C4-2B (cell line): ENCODE measurements at regions not wholly inside any gene's neighbourhood (a gene's known extent, or its start where the extent isn't known, plus 50 kb on each side); places are given as distances from the start of the nearest gene placed in this dataset.

ENCODE experiments used
- CTCF ChIP-seq: fragments of 450-650 bp; conservative IDR thresholded peaks from 2 replicates; pipeline ENCODE4 v1.5.1; 2017; ENCODE audit warnings: mild to moderate bottlenecking
- ZFX ChIP-seq: fragments of 450-650 bp; IDR thresholded peaks from 2 replicates; pipeline ENCODE4 v1.6.1; 2017

GRCh38 chr20:46810448-46811223 is 84.0 kb upstream of the EYA2 start:
- no peak for TF ChIP-seq CTCF
- no peak for TF ChIP-seq ZFX
